Panc1 (cell line): ENCODE measurements at regions not wholly inside any gene's neighbourhood (a gene's known extent, or its start where the extent isn't known, plus 50 kb on each side); places are given as distances from the start of the nearest gene placed in this dataset.

Experiments used
- ATAC-seq: fragments of 200-7000 bp; cut with Tn5 transposase; 2 replicates; pipeline ENCODE4 v1.9.1; 2020; ENCODE audit warnings: mild to moderate bottlenecking, moderate library complexity
- BruUV-seq: library from RNA; stranded (reverse); fragments of 400-500 nt; replicated peaks from 2 replicates; lab custom pipeline; 2021; lab: Mats Ljungman, UMichigan
- CTCF ChIA-PET: fragments of 300-600 bp; sonication (Branson Sonifier 250); formaldehyde crosslinking; loops from one replicate; lab custom pipeline; 2022; ENCODE audit warnings: antibody characterized with exemption; lab: Charles Lee
- POLR2A ChIA-PET: fragments of 300-600 bp; sonication (Branson Sonifier 250); formaldehyde crosslinking; loops from one replicate; lab custom pipeline; 2022; ENCODE audit warnings: antibody characterized with exemption; lab: Charles Lee
- DNase-seq: peaks from one replicate; pipeline ENCODE4 v3.0.0-alpha.2; 2010; ENCODE audit warnings: low read depth, low spot score
- H3K27ac ChIP-seq: 2 replicates; pipeline ENCODE4 v1.5.1; 2011; ENCODE audit warnings: mild to moderate bottlenecking, low read length, inconsistent platforms
- H3K27me3 ChIP-seq: fragments of 200-500 bp; sonication (Bioruptor generic); 2 replicates; pipeline ENCODE4 v1.6.0; 2014; ENCODE audit warnings: low read length, inconsistent platforms; ENCODE audit not compliant: control insufficient read depth, insufficient read depth
- H3K36me3 ChIP-seq: fragments of 200-500 bp; sonication (Bioruptor generic); 2 replicates; pipeline ENCODE4 v1.5.1; 2014; ENCODE audit warnings: inconsistent platforms, mild to moderate bottlenecking, low read length, moderate library complexity; ENCODE audit not compliant: control insufficient read depth, insufficient read depth
- H3K4me1 ChIP-seq: 2 replicates; pipeline ENCODE4 v1.5.1; 2011; ENCODE audit warnings: inconsistent platforms, mild to moderate bottlenecking, low read length, moderate library complexity; ENCODE audit not compliant: control insufficient read depth, insufficient read depth
- H3K4me3 ChIP-seq, 2 experiments: 2 replicates each; pipeline ENCODE4 v1.5.1; 2011 to 2012; ENCODE audit warnings: low read depth in 2 of 2, low read length in 2 of 2, mild to moderate bottlenecking in 2 of 2, inconsistent platforms in 1 of 2, moderate library complexity in 1 of 2
- H3K9me3 ChIP-seq: fragments of 200-500 bp; sonication (Bioruptor generic); 2 replicates; pipeline ENCODE4 v1.5.1; 2014; ENCODE audit warnings: low read depth, mild to moderate bottlenecking, inconsistent platforms, low read length, moderate library complexity; ENCODE audit not compliant: control insufficient read depth, insufficient read depth
- CTCF ChIP-seq: fragments of 450-650 bp; IDR thresholded peaks from 2 replicates; pipeline ENCODE4 v1.5.1; 2017; ENCODE audit warnings: mild to moderate bottlenecking
- POLR2AphosphoS5 ChIP-seq: IDR thresholded peaks from 2 replicates; pipeline ENCODE4 v1.6.1; 2012; ENCODE audit warnings: mild to moderate bottlenecking, low read depth, low read length, moderate library complexity
- REST ChIP-seq, 2 experiments: IDR thresholded peaks; 2 replicates each; pipeline ENCODE4 v1.6.1; 2011 to 2012; ENCODE audit warnings: low read depth in 2 of 2, control low read depth in 1 of 2, low read length in 1 of 2, mild to moderate bottlenecking in 1 of 2, moderate library complexity in 1 of 2; ENCODE audit not compliant: insufficient read depth in 1 of 2
- SIN3A ChIP-seq: IDR thresholded peaks from 2 replicates; pipeline ENCODE4 v1.6.1; 2012; ENCODE audit warnings: low read depth, mild to moderate bottlenecking, low read length, moderate library complexity, borderline replicate concordance; ENCODE audit not compliant: insufficient read depth
- TCF7L2 ChIP-seq: IDR thresholded peaks from 2 replicates; pipeline ENCODE4 v1.6.1; 2011; ENCODE audit warnings: mild to moderate bottlenecking, low read depth, low read length, inconsistent platforms
- in situ Hi-C: cut with HindIII; loops from 2 replicates; pipeline ENCODE4 v1.10.0; 2016; ENCODE audit warnings: low sequenced_read_pairs, low pct_unique_long_range_greater_than_20kb
- intact Hi-C: fragments of 100-400 bp; cut with micrococcal nuclease; formaldehyde crosslinking; loops from one replicate; pipeline ENCODE4 v1.10.0; 2022; ENCODE audit not compliant: unreplicated experiment

GRCh38 chr2:224126440-224126839 is 87.4 kb upstream of the SERPINE2 start:
- no peaks in the 10 kb centered on the region for H3K4me1 ChIP-seq
- intact Hi-C loops (no loop called here), in situ Hi-C loops (no loop called here)
- no peak for TF ChIP-seq SIN3A
- TF ChIP-seq POLR2AphosphoS5, result no peak
- no peak for TF ChIP-seq TCF7L2
- TF ChIP-seq REST (IDR thresholded peaks at IDR 0.05; ENCODE audit: insufficient read depth in 1 of 2, low read depth in 2 of 2, low read length in 1 of 2), result no peak
- TF ChIP-seq CTCF, result no peak
- H3K27ac ChIP-seq, result no peak overlapping the region
- no peak for DNase-seq
- H3K27me3 ChIP-seq, result no peaks in the 10 kb centered on the region; the same call in 1 of the 2 replicates
- ATAC-seq, result no peak
- H3K9me3 ChIP-seq, result no peaks in the 10 kb centered on the region
- no peak overlapping the region for H3K4me3 ChIP-seq
- ChIA-PET POLR2A (no interaction called here), CTCF (no interaction called here)
- BruUV-seq, result no TSS peak
- no peaks in the 10 kb centered on the region for H3K36me3 ChIP-seq

GRCh38 chr2:224126003-224126402 is 86.9 kb upstream of the SERPINE2 start:
- ATAC-seq (no peak), DNase-seq (no peak)
- ChIA-PET CTCF (no interaction called here), POLR2A (no interaction called here)
- no peaks in the 10 kb centered on the region for H3K9me3 ChIP-seq
- no peaks in the 10 kb centered on the region for H3K36me3 ChIP-seq
- H3K27ac ChIP-seq, result no peak overlapping the region
- BruUV-seq, result no TSS peak
- intact Hi-C loops, result no loop called here
- no peaks in the 10 kb centered on the region; the same call in 1 of the 2 replicates for H3K27me3 ChIP-seq
- H3K4me1 ChIP-seq, result no peaks in the 10 kb centered on the region
- H3K4me3 ChIP-seq, result no peak overlapping the region
- in situ Hi-C loops, result no loop called here
- TF ChIP-seq SIN3A (no peak), POLR2AphosphoS5 (no peak), REST (IDR thresholded peaks at IDR 0.05; ENCODE audit: insufficient read depth in 1 of 2, low read depth in 2 of 2, low read length in 1 of 2) (no peak), TCF7L2 (no peak), CTCF (no peak)
